ENCODE measurements at regions not wholly inside any gene's neighbourhood (a gene's known extent, or its start where the extent isn't known, plus 50 kb on each side); places are given as distances from the start of the nearest gene placed in this dataset.

DNA sequence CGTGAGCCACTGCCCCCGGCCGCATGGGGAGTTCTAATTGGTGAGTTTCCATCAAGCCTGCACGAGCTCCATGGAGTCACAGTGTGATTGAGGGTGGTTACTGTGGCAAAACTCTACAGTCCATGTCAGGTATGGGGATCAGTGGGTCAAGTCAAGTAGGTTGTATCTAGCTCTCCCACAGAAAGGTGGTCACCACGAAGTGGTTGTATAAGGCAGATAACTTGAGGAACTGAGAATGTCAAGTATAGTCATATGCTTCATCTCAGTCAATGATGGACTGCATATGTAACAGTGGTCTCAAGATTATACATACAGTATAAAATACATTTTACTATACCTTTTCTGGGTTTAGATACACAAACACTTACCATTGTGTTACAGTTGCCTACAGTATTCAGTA, 348.6 kb upstream of the ZP4 start:
- Mint-ChIP-seq H3K27me3 (no peaks in the 10 kb centered on the region), H3K27ac (no peak overlapping the region), H3K4me3 (no peak overlapping the region), H3K4me1 (no peaks in the 10 kb centered on the region), H3K9me3 (ENCODE audit: insufficient read depth) (no peaks in the 10 kb centered on the region)
- no peak for ATAC-seq (ENCODE audit: low read depth)
- TF ChIP-seq EZH2 (IDR thresholded peaks at IDR 0.05; ENCODE audit: borderline replicate concordance, insufficient read depth, low read depth, low read length, poor library complexity, severe bottlenecking), result no peak
- TF ChIP-seq, protein P1, sequence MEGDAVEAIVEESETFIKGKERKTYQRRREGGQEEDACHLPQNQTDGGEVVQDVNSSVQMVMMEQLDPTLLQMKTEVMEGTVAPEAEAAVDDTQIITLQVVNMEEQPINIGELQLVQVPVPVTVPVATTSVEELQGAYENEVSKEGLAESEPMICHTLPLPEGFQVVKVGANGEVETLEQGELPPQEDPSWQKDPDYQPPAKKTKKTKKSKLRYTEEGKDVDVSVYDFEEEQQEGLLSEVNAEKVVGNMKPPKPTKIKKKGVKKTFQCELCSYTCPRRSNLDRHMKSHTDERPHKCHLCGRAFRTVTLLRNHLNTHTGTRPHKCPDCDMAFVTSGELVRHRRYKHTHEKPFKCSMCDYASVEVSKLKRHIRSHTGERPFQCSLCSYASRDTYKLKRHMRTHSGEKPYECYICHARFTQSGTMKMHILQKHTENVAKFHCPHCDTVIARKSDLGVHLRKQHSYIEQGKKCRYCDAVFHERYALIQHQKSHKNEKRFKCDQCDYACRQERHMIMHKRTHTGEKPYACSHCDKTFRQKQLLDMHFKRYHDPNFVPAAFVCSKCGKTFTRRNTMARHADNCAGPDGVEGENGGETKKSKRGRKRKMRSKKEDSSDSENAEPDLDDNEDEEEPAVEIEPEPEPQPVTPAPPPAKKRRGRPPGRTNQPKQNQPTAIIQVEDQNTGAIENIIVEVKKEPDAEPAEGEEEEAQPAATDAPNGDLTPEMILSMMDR (IDR thresholded peaks at IDR 0.05), result no peak
- Histone ChIP-seq H4K20me1 (ENCODE audit: control insufficient read depth, insufficient read depth, low read length, poor library complexity, severe bottlenecking) (no peaks in the 10 kb centered on the region), H3K27me3 (replicated peaks in 1 of 4; ENCODE audit: control extremely low read depth in 1 of 4, control insufficient read depth in 3 of 4, insufficient read depth in 4 of 4, low read length in 3 of 4) (no peaks in the 10 kb centered on the region), H3K4me2 (replicated peaks; ENCODE audit: low read depth, low read length, poor library complexity, severe bottlenecking) (no peak overlapping the region), H3K36me3 (replicated peaks in 1 of 2; ENCODE audit: control extremely low read depth in 1 of 2, control insufficient read depth in 1 of 2, extremely low read depth in 1 of 2, insufficient read depth in 2 of 2, low read length in 1 of 2) (no peaks in the 10 kb centered on the region), H3K9ac (ENCODE audit: low read length) (no peak overlapping the region), H2AFZ (ENCODE audit: insufficient read depth, low read depth, low read length, poor library complexity, severe bottlenecking) (no peak overlapping the region), H3K4me1 (ENCODE audit: control insufficient read depth in 2 of 2, insufficient read depth in 2 of 2, low read length in 2 of 2) (no peaks in the 10 kb centered on the region), H3K27ac (ENCODE audit: low read length in 2 of 2) (no peak overlapping the region), H3K9me3 (ENCODE audit: control extremely low read depth in 1 of 3, control insufficient read depth in 2 of 3, insufficient read depth in 1 of 3, low read length in 2 of 3) (peaks cover 0 to 6% (median 0%) of the 10 kb centered on the region in 3 donors), H3K4me3 (ENCODE audit: control extremely low read depth in 1 of 5, extremely low read depth in 1 of 5, insufficient read depth in 1 of 5, low read depth in 2 of 5, low read length in 4 of 5) (no peak overlapping the region), H3K79me2 (ENCODE audit: control insufficient read depth, insufficient read depth, low read length) (no peaks in the 10 kb centered on the region)
- DNase-seq, result no peak
- CTCF ChIA-PET, result no interaction called here
- intact Hi-C loops (cut with micrococcal nuclease), result no loop called here
- 95% methylated on average over 4 of the region's 5 CpGs for WGBS (ENCODE audit: insufficient coverage)
- POLR2A ChIA-PET, result no interaction called here

DNA sequence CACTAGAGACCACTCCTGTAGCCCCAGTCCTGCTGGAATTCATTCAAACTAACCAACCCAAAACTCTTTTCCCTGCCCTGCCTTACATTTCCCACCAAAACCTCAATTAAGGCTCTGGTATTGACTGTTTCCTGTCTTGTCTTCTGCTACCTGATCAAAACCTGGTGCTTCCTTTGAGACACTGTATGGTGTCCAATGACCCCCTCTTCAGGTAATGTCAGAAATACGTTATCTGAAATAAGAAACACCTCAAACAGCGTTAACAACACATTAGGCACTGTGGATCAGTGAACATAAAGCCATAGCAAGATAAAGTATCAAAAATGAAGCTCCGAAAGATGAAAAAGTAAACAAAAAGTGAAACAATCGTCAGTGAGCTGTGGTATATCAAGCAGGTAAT, 343.2 kb upstream of the ZP4 start:
- ChIA-PET POLR2A (no interaction called here), CTCF (no interaction called here)
- no peak overlapping the region for H3K4me3 Mint-ChIP-seq
- peaks cover 0 to 3% (median 0%) of the 10 kb centered on the region in 3 donors for H3K9me3 ChIP-seq (ENCODE audit: control extremely low read depth in 1 of 3, control insufficient read depth in 2 of 3, insufficient read depth in 1 of 3, low read length in 2 of 3)
- H3K9me3 Mint-ChIP-seq (ENCODE audit: insufficient read depth), result peaks cover 3% of the 10 kb centered on the region
- WGBS (ENCODE audit: insufficient coverage), result no CpG with 5 or more reads among the region's 4 CpGs
- H3K4me1 Mint-ChIP-seq, result no peaks in the 10 kb centered on the region
- H3K79me2 ChIP-seq (ENCODE audit: control insufficient read depth, insufficient read depth, low read length), result no peaks in the 10 kb centered on the region
- H3K4me1 ChIP-seq (ENCODE audit: control insufficient read depth in 2 of 2, insufficient read depth in 2 of 2, low read length in 2 of 2), result no peaks in the 10 kb centered on the region
- no peak overlapping the region for H3K27ac Mint-ChIP-seq
- no peaks in the 10 kb centered on the region for H4K20me1 ChIP-seq (ENCODE audit: control insufficient read depth, insufficient read depth, low read length, poor library complexity, severe bottlenecking)
- no peaks in the 10 kb centered on the region for H3K27me3 ChIP-seq (replicated peaks in 1 of 4; ENCODE audit: control extremely low read depth in 1 of 4, control insufficient read depth in 3 of 4, insufficient read depth in 4 of 4, low read length in 3 of 4)
- no peak overlapping the region for H3K27ac ChIP-seq (ENCODE audit: low read length in 2 of 2)
- intact Hi-C loops (cut with micrococcal nuclease), result no loop called here
- no peaks in the 10 kb centered on the region for H3K36me3 ChIP-seq (replicated peaks in 1 of 2; ENCODE audit: control extremely low read depth in 1 of 2, control insufficient read depth in 1 of 2, extremely low read depth in 1 of 2, insufficient read depth in 2 of 2, low read length in 1 of 2)
- no peak for TF ChIP-seq EZH2 (IDR thresholded peaks at IDR 0.05; ENCODE audit: borderline replicate concordance, insufficient read depth, low read depth, low read length, poor library complexity, severe bottlenecking)
- TF ChIP-seq, protein P1 (IDR thresholded peaks at IDR 0.05), result no peak
- ATAC-seq (ENCODE audit: low read depth) (no peak), DNase-seq (no peak)
- H3K9ac ChIP-seq (ENCODE audit: low read length), result no peak overlapping the region
- no peak overlapping the region for H3K4me2 ChIP-seq (replicated peaks; ENCODE audit: low read depth, low read length, poor library complexity, severe bottlenecking)
- H2AFZ ChIP-seq (ENCODE audit: insufficient read depth, low read depth, low read length, poor library complexity, severe bottlenecking), result no peak overlapping the region
- H3K4me3 ChIP-seq (ENCODE audit: control extremely low read depth in 1 of 5, extremely low read depth in 1 of 5, insufficient read depth in 1 of 5, low read depth in 2 of 5, low read length in 4 of 5), result no peak overlapping the region
- no peaks in the 10 kb centered on the region for H3K27me3 Mint-ChIP-seq

Measured in B cell (primary cell).